ENCODE measurements at regions not wholly inside any gene's neighbourhood (a gene's known extent, or its start where the extent isn't known, plus 50 kb on each side); places are given as distances from the start of the nearest gene placed in this dataset.

DNA sequence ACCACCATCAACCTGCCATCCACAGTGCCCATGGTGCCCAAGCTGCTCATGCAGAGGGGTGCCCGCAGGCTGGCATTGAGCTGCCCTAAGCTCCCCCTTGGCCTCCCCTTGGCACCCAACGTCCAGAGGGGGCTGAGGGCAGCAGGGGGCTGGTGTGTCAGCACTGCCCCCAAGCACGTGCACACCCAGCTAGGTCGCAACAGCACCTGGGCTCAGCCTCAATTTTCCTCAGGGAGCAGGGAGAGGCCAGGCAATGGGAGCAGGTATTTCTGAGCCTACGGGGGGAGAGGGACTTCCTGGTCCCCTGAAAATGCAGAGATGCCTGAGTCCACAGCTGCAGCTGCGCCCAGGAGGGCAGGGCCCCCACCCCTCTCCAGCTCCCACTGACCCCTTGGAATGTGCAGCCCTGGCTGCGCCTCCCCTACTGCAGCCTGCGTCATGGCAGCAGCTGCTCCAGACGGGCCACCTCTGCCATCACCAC lies 204.2 kb downstream of the ANKRD60 start:
- Histone ChIP-seq H3K27me3 (ENCODE audit: insufficient read depth in 3 of 3, low read length in 2 of 3) (peaks cover 0 to 15% (median 0%) of the 10 kb centered on the region in 3 donors), H3K9me3 (no peaks in the 10 kb centered on the region), H3K4me1 (peaks cover 11% of the 10 kb centered on the region), H3K27ac (no peak overlapping the region), H3K4me3 (no peak overlapping the region), H3K36me3 (ENCODE audit: insufficient read depth in 1 of 2, low read depth in 1 of 2) (no peaks in the 10 kb centered on the region)
- TF ChIP-seq, protein P1, sequence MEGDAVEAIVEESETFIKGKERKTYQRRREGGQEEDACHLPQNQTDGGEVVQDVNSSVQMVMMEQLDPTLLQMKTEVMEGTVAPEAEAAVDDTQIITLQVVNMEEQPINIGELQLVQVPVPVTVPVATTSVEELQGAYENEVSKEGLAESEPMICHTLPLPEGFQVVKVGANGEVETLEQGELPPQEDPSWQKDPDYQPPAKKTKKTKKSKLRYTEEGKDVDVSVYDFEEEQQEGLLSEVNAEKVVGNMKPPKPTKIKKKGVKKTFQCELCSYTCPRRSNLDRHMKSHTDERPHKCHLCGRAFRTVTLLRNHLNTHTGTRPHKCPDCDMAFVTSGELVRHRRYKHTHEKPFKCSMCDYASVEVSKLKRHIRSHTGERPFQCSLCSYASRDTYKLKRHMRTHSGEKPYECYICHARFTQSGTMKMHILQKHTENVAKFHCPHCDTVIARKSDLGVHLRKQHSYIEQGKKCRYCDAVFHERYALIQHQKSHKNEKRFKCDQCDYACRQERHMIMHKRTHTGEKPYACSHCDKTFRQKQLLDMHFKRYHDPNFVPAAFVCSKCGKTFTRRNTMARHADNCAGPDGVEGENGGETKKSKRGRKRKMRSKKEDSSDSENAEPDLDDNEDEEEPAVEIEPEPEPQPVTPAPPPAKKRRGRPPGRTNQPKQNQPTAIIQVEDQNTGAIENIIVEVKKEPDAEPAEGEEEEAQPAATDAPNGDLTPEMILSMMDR (IDR thresholded peaks at IDR 0.05): no peak
- 77 to 85% (median 84%) methylated on average over 9 of the region's 9 CpGs for WGBS, 3 donors
- DNase-seq: no peak
- intact Hi-C loops (cut with DNase I): no loop called here
- no peak for ATAC-seq

- peaks cover 11% of the 10 kb centered on the region for H3K4me1 ChIP-seq
- intact Hi-C loops (cut with DNase I): no loop called here
- H3K27me3 ChIP-seq (ENCODE audit: insufficient read depth in 3 of 3, low read length in 2 of 3): peaks cover 0 to 15% (median 0%) of the 10 kb centered on the region in 3 donors
- TF ChIP-seq, protein P1 (IDR thresholded peaks at IDR 0.05): no peak
- H3K4me3 ChIP-seq: no peak overlapping the region
- no peak overlapping the region for H3K27ac ChIP-seq
- WGBS, 3 donors: 67 to 72% (median 69%) methylated on average over 5 of the region's 5 CpGs
- no peaks in the 10 kb centered on the region for H3K36me3 ChIP-seq (ENCODE audit: insufficient read depth in 1 of 2, low read depth in 1 of 2)
- ATAC-seq (no peak), DNase-seq (no peak)
- no peaks in the 10 kb centered on the region for H3K9me3 ChIP-seq
Observed at GRCh38 chr20:58023781-58024180, 204.7 kb downstream of the ANKRD60 start.

DNA sequence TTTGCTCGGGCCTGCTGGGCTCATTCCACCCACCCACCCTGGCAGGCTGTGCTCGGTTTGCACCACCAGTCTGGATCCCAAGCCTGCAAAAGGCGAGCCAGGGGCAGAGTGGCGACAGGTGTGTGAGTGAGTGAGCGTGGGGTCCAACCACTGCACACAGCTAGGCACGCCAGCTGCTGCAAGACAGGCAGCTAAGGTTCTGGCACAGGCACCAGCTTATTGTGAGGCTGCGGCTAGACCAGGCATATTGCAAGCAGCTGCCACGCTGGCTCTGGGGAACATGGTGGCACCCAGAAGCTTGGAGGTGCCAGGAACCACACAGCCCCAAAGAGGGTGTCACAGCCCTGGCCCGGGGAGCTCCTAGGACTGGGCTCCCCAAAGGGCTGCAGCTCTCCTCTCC lies 205.1 kb downstream of the ANKRD60 start:
- TF ChIP-seq, protein P1 (IDR thresholded peaks at IDR 0.05): no peak
- ATAC-seq: no peak
- Histone ChIP-seq H3K4me1 (peaks cover 11% of the 10 kb centered on the region), H3K36me3 (ENCODE audit: insufficient read depth in 1 of 2, low read depth in 1 of 2) (no peaks in the 10 kb centered on the region), H3K27ac (no peak overlapping the region), H3K4me3 (no peak overlapping the region), H3K27me3 (ENCODE audit: insufficient read depth in 3 of 3, low read length in 2 of 3) (peaks cover 0 to 15% (median 0%) of the 10 kb centered on the region in 3 donors), H3K9me3 (no peaks in the 10 kb centered on the region)
- intact Hi-C loops (cut with DNase I): no loop called here
- 33 to 60% (median 37%) methylated on average over 9 of the region's 9 CpGs for WGBS, 3 donors
- no peak for DNase-seq

GRCh38 chr20:58022711-58023110 lies 205.7 kb downstream of the ANKRD60 start:
- TF ChIP-seq, protein P1 (IDR thresholded peaks at IDR 0.05): no peak
- H3K36me3 ChIP-seq (ENCODE audit: insufficient read depth in 1 of 2, low read depth in 1 of 2): no peaks in the 10 kb centered on the region

GRCh38 chr20:58021481-58021880 lies 207.0 kb downstream of the ANKRD60 start:
- TF ChIP-seq, protein P1 (IDR thresholded peaks at IDR 0.05): no peak
- WGBS, 3 donors: 62 to 76% (median 67%) methylated on average over 7 of the region's 7 CpGs
- H3K36me3 ChIP-seq (ENCODE audit: insufficient read depth in 1 of 2, low read depth in 1 of 2): no peaks in the 10 kb centered on the region
- intact Hi-C loops (cut with DNase I): no loop called here
- DNase-seq (peak; percentile 76 to 78), ATAC-seq (peak in 2 of 4 donors; percentile 34 to 44)
- peaks cover 11% of the 10 kb centered on the region for H3K4me1 ChIP-seq
- no peak overlapping the region for H3K27ac ChIP-seq
- peaks cover 0 to 23% (median 0%) of the 10 kb centered on the region in 3 donors for H3K27me3 ChIP-seq (ENCODE audit: insufficient read depth in 3 of 3, low read length in 2 of 3)
- no peaks in the 10 kb centered on the region for H3K9me3 ChIP-seq
- no peak overlapping the region for H3K4me3 ChIP-seq

More at GRCh38 chr20:58022711-58023110, 205.7 kb downstream of the ANKRD60 start:
- Histone ChIP-seq H3K4me3 (no peak overlapping the region), H3K27ac (no peak overlapping the region), H3K4me1 (peaks cover 11% of the 10 kb centered on the region), H3K27me3 (ENCODE audit: insufficient read depth in 3 of 3, low read length in 2 of 3) (peaks cover 0 to 15% (median 0%) of the 10 kb centered on the region in 3 donors), H3K9me3 (no peaks in the 10 kb centered on the region)
- intact Hi-C loops (cut with DNase I): no loop called here
- DNase-seq: no peak
- 25 to 35% (median 27%) methylated on average over 3 of the region's 3 CpGs for WGBS, 3 donors
- no peak for ATAC-seq

Measured in psoas muscle (tissue), 7 donors.